B cell (primary cell): ENCODE measurements at regions not wholly inside any gene's neighbourhood (a gene's known extent, or its start where the extent isn't known, plus 50 kb on each side); places are given as distances from the start of the nearest gene placed in this dataset.

Experiments
- ATAC-seq: fragments of 200-7000 bp; cut with Tn5 transposase; one replicate; pipeline ENCODE4 v1.10.0; 2021; ENCODE audit warnings: low read depth, mild to moderate bottlenecking, moderate number of reproducible peaks, moderate library complexity
- CTCF ChIA-PET: fragments of 350-600 bp; sonication (Branson Sonifier 250); formaldehyde crosslinking; loops from one replicate; lab custom pipeline; 2021; ENCODE audit warnings: antibody characterized with exemption, inconsistent platforms; lab: Charles Lee
- POLR2A ChIA-PET: fragments of 350-600 bp; sonication (Branson Sonifier 250); formaldehyde crosslinking; loops from one replicate; lab custom pipeline; 2021; ENCODE audit warnings: antibody characterized with exemption; lab: Charles Lee
- DNase-seq: peaks from one replicate; pipeline ENCODE4 v3.0.0; 2013
- H2AFZ ChIP-seq: 2 replicates; pipeline ENCODE4 v1.6.1; 2012; ENCODE audit warnings: mild to moderate bottlenecking, low read depth, low read length; ENCODE audit not compliant: insufficient read depth, poor library complexity, severe bottlenecking
- H3K27ac ChIP-seq, 2 donors: 1 replicate in 1 of 2; 2 replicates in 1 of 2; pipeline ENCODE4 v1.5.1; 2012 to 2013; ENCODE audit warnings: low read length in 2 of 2, mild to moderate bottlenecking in 2 of 2, moderate library complexity in 1 of 2
- H3K27me3 ChIP-seq, 4 experiments: fragments of 200-600 bp in 1 of 4; sonication (generic) in 1 of 4; replicated peaks in 1 of 4; 1 replicate in 2 of 4; 2 replicates in 2 of 4; pipeline versions ENCODE4 v1.6.1 to v1.7.0; 2013 to 2016; ENCODE audit warnings: low read length in 3 of 4, mild to moderate bottlenecking in 2 of 4, mixed read lengths in 1 of 4, moderate library complexity in 1 of 4; ENCODE audit not compliant: insufficient read depth in 4 of 4, control insufficient read depth in 3 of 4; ENCODE audit errors: control extremely low read depth in 1 of 4
- H3K36me3 ChIP-seq, 2 experiments: replicated peaks in 1 of 2; 1 replicate in 1 of 2; 2 replicates in 1 of 2; pipeline versions ENCODE4 v1.6.1 to v1.7.1; 2013; ENCODE audit warnings: low read length in 1 of 2; ENCODE audit not compliant: insufficient read depth in 2 of 2, control insufficient read depth in 1 of 2; ENCODE audit errors: control extremely low read depth in 1 of 2, extremely low read depth in 1 of 2
- H3K4me1 ChIP-seq, 2 donors: fragments of 200-600 bp in 1 of 2; sonication (generic) in 1 of 2; 1 replicate in 1 of 2; 2 replicates in 1 of 2; pipeline versions ENCODE4 v1.5.1 to v1.6.1; 2013 to 2017; ENCODE audit warnings: low read length in 2 of 2; ENCODE audit not compliant: control insufficient read depth in 2 of 2, insufficient read depth in 2 of 2
- H3K4me2 ChIP-seq: replicated peaks from 2 replicates; pipeline ENCODE3; 2012; ENCODE audit warnings: mild to moderate bottlenecking, low read depth, low read length; ENCODE audit not compliant: poor library complexity, severe bottlenecking
- H3K4me3 ChIP-seq, 5 experiments: fragments of 200-600 bp in 1 of 5; sonication (generic) in 1 of 5; 1 replicate in 3 of 5; 2 replicates in 2 of 5; pipeline versions ENCODE4 v1.5.1 to v1.7.0; 2011 to 2016; ENCODE audit warnings: low read length in 4 of 5, mild to moderate bottlenecking in 4 of 5, low read depth in 2 of 5, control low read depth in 1 of 5, moderate library complexity in 1 of 5; ENCODE audit not compliant: insufficient read depth in 1 of 5; ENCODE audit errors: control extremely low read depth in 1 of 5, extremely low read depth in 1 of 5
- H3K79me2 ChIP-seq: fragments of 200-600 bp; sonication (generic); one replicate; pipeline ENCODE4 v1.6.0; 2016; ENCODE audit warnings: low read length; ENCODE audit not compliant: control insufficient read depth, insufficient read depth
- H3K9ac ChIP-seq: fragments of 200-600 bp; sonication (generic); 2 replicates; pipeline ENCODE4 v1.6.1; 2017; ENCODE audit warnings: mild to moderate bottlenecking, low read length, moderate library complexity
- H3K9me3 ChIP-seq, 3 donors: one replicate each; pipeline versions ENCODE4 v1.6.1 to v1.7.1; 2013; ENCODE audit warnings: low read length in 2 of 3; ENCODE audit not compliant: control insufficient read depth in 2 of 3, insufficient read depth in 1 of 3; ENCODE audit errors: control extremely low read depth in 1 of 3
- H4K20me1 ChIP-seq: 2 replicates; pipeline ENCODE4 v1.6.0; 2012; ENCODE audit warnings: mild to moderate bottlenecking, low read length; ENCODE audit not compliant: insufficient read depth, control insufficient read depth, poor library complexity, severe bottlenecking
- H3K27ac Mint-ChIP-seq: one replicate; pipeline ENCODE4 v1.8.0; 2021; ENCODE audit warnings: mixed read lengths
- H3K27me3 Mint-ChIP-seq: one replicate; pipeline ENCODE4 v1.8.0; 2021; ENCODE audit warnings: mixed read lengths
- H3K4me1 Mint-ChIP-seq: one replicate; pipeline ENCODE4 v1.8.0; 2021; ENCODE audit warnings: mixed read lengths
- H3K4me3 Mint-ChIP-seq: one replicate; pipeline ENCODE4 v1.8.0; 2021; ENCODE audit warnings: mixed read lengths
- H3K9me3 Mint-ChIP-seq: one replicate; pipeline ENCODE4 v1.8.0; 2022; ENCODE audit warnings: mixed read lengths; ENCODE audit not compliant: insufficient read depth
- CTCF ChIP-seq: fragments of 200-600 bp; IDR thresholded peaks from one replicate; pipeline ENCODE4 v1.8.0; 2022; ENCODE audit warnings: antibody characterized with exemption, mild to moderate bottlenecking
- EZH2 ChIP-seq: IDR thresholded peaks from 2 replicates; pipeline ENCODE4 v1.6.1; 2012; ENCODE audit warnings: borderline replicate concordance, low read depth, mild to moderate bottlenecking, moderate library complexity, low read length; ENCODE audit not compliant: insufficient read depth, poor library complexity, severe bottlenecking
- WGBS: methylation state at CpG from one replicate; pipeline ENCODE4 v1.1.5; 2013; ENCODE audit warnings: missing lambda C conversion rate; ENCODE audit not compliant: insufficient coverage; 5-methylcytosine and 5-hydroxymethylcytosine counted together
- intact Hi-C: fragments of 100-400 bp; cut with micrococcal nuclease; formaldehyde crosslinking; loops from one replicate; pipeline ENCODE4 v1.10.0; 2022

GRCh38 chr20:29741894-29742698 lies 1515.4 kb upstream of the DEFB115 start:
- H3K4me1 ChIP-seq = no peaks in the 10 kb centered on the region
- H3K9me3 ChIP-seq = peaks cover 0 to 45% (median 3%) of the 10 kb centered on the region in 3 donors
- no peak overlapping the region for H3K27ac Mint-ChIP-seq
- no peak overlapping the region for H3K9ac ChIP-seq
- H3K4me3 ChIP-seq = no peak overlapping the region
- ATAC-seq = no peak
- no peak for TF ChIP-seq CTCF
- no peak for TF ChIP-seq EZH2
- H3K27me3 Mint-ChIP-seq = peaks cover 3% of the 10 kb centered on the region
- H3K27ac ChIP-seq = no peak overlapping the region
- ChIA-PET POLR2A (no interaction called here), CTCF (no interaction called here)
- H3K4me1 Mint-ChIP-seq = no peaks in the 10 kb centered on the region
- no peak overlapping the region for H2AFZ ChIP-seq
- no peaks in the 10 kb centered on the region for H3K27me3 ChIP-seq
- no peaks in the 10 kb centered on the region for H3K79me2 ChIP-seq
- intact Hi-C loops = no loop called here
- H3K9me3 Mint-ChIP-seq = peaks cover 13% of the 10 kb centered on the region
- 72% methylated on average over 77 of the region's 88 CpGs for WGBS
- no peaks in the 10 kb centered on the region for H4K20me1 ChIP-seq
- DNase-seq = no peak
- H3K4me2 ChIP-seq = no peak overlapping the region
- no peak overlapping the region for H3K4me3 Mint-ChIP-seq
- H3K36me3 ChIP-seq = no peaks in the 10 kb centered on the region

- Mint-ChIP-seq H3K4me3 (no peak overlapping the region), H3K9me3 (peaks cover 9% of the 10 kb centered on the region), H3K27me3 (peaks cover 3% of the 10 kb centered on the region), H3K4me1 (no peaks in the 10 kb centered on the region), H3K27ac (no peak overlapping the region)
- no peak for ATAC-seq
- Histone ChIP-seq H3K27me3 (no peaks in the 10 kb centered on the region), H3K4me3 (no peak overlapping the region), H3K79me2 (no peaks in the 10 kb centered on the region), H3K4me2 (no peak overlapping the region), H2AFZ (no peak overlapping the region), H3K9ac (no peak overlapping the region), H3K27ac (no peak overlapping the region), H3K9me3 (peaks cover 0 to 45% (median 0%) of the 10 kb centered on the region in 3 donors), H4K20me1 (no peaks in the 10 kb centered on the region), H3K36me3 (no peaks in the 10 kb centered on the region), H3K4me1 (no peaks in the 10 kb centered on the region)
- no peak for DNase-seq
- CTCF ChIA-PET = no interaction called here
- WGBS = 72% methylated on average over 41 of the region's 41 CpGs
- intact Hi-C loops = no loop called here
- TF ChIP-seq CTCF (no peak), EZH2 (no peak)
- POLR2A ChIA-PET = no interaction called here
Measured at GRCh38 chr20:29742699-29743100, 1514.8 kb upstream of the DEFB115 start.
